NCI-H748 treated with DMSO at 0.1 percent for 48 hours (cell line): ENCODE measurements at regions not wholly inside any gene's neighbourhood (a gene's known extent, or its start where the extent isn't known, plus 50 kb on each side); places are given as distances from the start of the nearest gene placed in this dataset.
A peak's percentile ranks its signal among the peaks of the same experiment; 100 is the strongest.

Experiments used
- DNase-seq: peaks from one replicate; lab custom pipeline; 2025; lab: John Stamatoyannopoulos, UW

- DNase-seq: peak; percentile 18
Measured at GRCh38 chr6:91190041-91190440, 603.2 kb upstream of the MAP3K7 start.

- DNase-seq: no peak
Measured at GRCh38 chr6:91185072-91185471, 598.2 kb upstream of the MAP3K7 start.

- no peak for DNase-seq
Measured at GRCh38 chr6:91181416-91181815, 594.5 kb upstream of the MAP3K7 start.

- no peak for DNase-seq
Measured at GRCh38 chr6:91173651-91174050, 586.8 kb upstream of the MAP3K7 start.

- DNase-seq: no peak
Measured at GRCh38 chr6:91173186-91173585, 586.3 kb upstream of the MAP3K7 start.

GRCh38 chr6:91171754-91172462, 585.0 kb upstream of the MAP3K7 start:
- peak; percentile 10 for DNase-seq

GRCh38 chr6:91167846-91168245, 581.0 kb upstream of the MAP3K7 start:
- no peak for DNase-seq

- no peak for DNase-seq
Measured at GRCh38 chr6:91166271-91167046, 579.6 kb upstream of the MAP3K7 start.

- no peak for DNase-seq
Measured at GRCh38 chr6:91164105-91164504, 577.2 kb upstream of the MAP3K7 start.

GRCh38 chr6:91161246-91161645, 574.4 kb upstream of the MAP3K7 start:
- no peak for DNase-seq

- no peak for DNase-seq
Measured at GRCh38 chr6:91155129-91155785, 568.4 kb upstream of the MAP3K7 start.

GRCh38 chr6:91152824-91153223, 566.0 kb upstream of the MAP3K7 start:
- no peak for DNase-seq

GRCh38 chr6:91149956-91150705, 563.3 kb upstream of the MAP3K7 start:
- no peak for DNase-seq

- no peak for DNase-seq
Measured at GRCh38 chr6:91149246-91149955, 562.5 kb upstream of the MAP3K7 start.

- no peak for DNase-seq
Measured at GRCh38 chr6:91144126-91144525, 557.3 kb upstream of the MAP3K7 start.

GRCh38 chr6:91142154-91142553, 555.3 kb upstream of the MAP3K7 start:
- DNase-seq: no peak

- no peak for DNase-seq
Measured at GRCh38 chr6:91141346-91141745, 554.5 kb upstream of the MAP3K7 start.

- DNase-seq: no peak
Measured at GRCh38 chr6:91140449-91140848, 553.6 kb upstream of the MAP3K7 start.

GRCh38 chr6:91137286-91137685, 550.4 kb upstream of the MAP3K7 start:
- no peak for DNase-seq

GRCh38 chr6:91135406-91136103, 548.7 kb upstream of the MAP3K7 start:
- no peak for DNase-seq

- DNase-seq: no peak
Measured at GRCh38 chr6:91132461-91132860, 545.6 kb upstream of the MAP3K7 start.
